ENCODE measurements at regions not wholly inside any gene's neighbourhood (a gene's known extent, or its start where the extent isn't known, plus 50 kb on each side); places are given as distances from the start of the nearest gene placed in this dataset.

GRCh38 chr9:71620331-71620730 lies 148.0 kb downstream of the CEMIP2 start:
- Histone ChIP-seq H3K4me1 (ENCODE audit: control insufficient read depth in 3 of 3, insufficient read depth in 2 of 3, low read depth in 1 of 3, low read length in 2 of 3) (no peaks in the 10 kb centered on the region), H3K27me3 (ENCODE audit: control insufficient read depth in 3 of 3, insufficient read depth in 3 of 3, low read length in 3 of 3) (no peaks in the 10 kb centered on the region)
- WGBS, 3 donors, result 57 to 83% (median 78%) methylated on average over 2 of the region's 2 CpGs

GRCh38 chr9:71619926-71620325 lies 148.4 kb downstream of the CEMIP2 start:
- Histone ChIP-seq H3K36me3 (ENCODE audit: control insufficient read depth in 3 of 3, insufficient read depth in 2 of 3, low read depth in 1 of 3, low read length in 3 of 3) (no peaks in the 10 kb centered on the region), H3K4me1 (ENCODE audit: control insufficient read depth in 3 of 3, insufficient read depth in 2 of 3, low read depth in 1 of 3, low read length in 2 of 3) (no peaks in the 10 kb centered on the region), H3K27ac (ENCODE audit: low read depth in 1 of 3, low read length in 2 of 3) (no peak overlapping the region), H3K27me3 (ENCODE audit: control insufficient read depth in 3 of 3, insufficient read depth in 3 of 3, low read length in 3 of 3) (no peaks in the 10 kb centered on the region), H3K9me3 (ENCODE audit: control insufficient read depth in 2 of 2, insufficient read depth in 1 of 2, low read depth in 1 of 2, low read length in 1 of 2) (peaks cover 0 to 2% of the 10 kb centered on the region in 2 donors), H3K4me3 (ENCODE audit: low read depth in 1 of 3, low read length in 3 of 3) (no peak overlapping the region)
- FAIRE-seq (no peak), DNase-seq (no peak)
- WGBS, 3 donors, result 66 to 83% (median 72%) methylated on average over 2 of the region's 2 CpGs

More at GRCh38 chr9:71620331-71620730, 148.0 kb downstream of the CEMIP2 start:
- FAIRE-seq, result no peak
- DNase-seq, result no peak
- Histone ChIP-seq H3K4me3 (ENCODE audit: low read depth in 1 of 3, low read length in 3 of 3) (no peak overlapping the region), H3K36me3 (ENCODE audit: control insufficient read depth in 3 of 3, insufficient read depth in 2 of 3, low read depth in 1 of 3, low read length in 3 of 3) (no peaks in the 10 kb centered on the region), H3K9me3 (ENCODE audit: control insufficient read depth in 2 of 2, insufficient read depth in 1 of 2, low read depth in 1 of 2, low read length in 1 of 2) (peaks cover 0 to 2% of the 10 kb centered on the region in 2 donors), H3K27ac (ENCODE audit: low read depth in 1 of 3, low read length in 2 of 3) (no peak overlapping the region)

GRCh38 chr9:71614409-71615010 lies 153.8 kb downstream of the CEMIP2 start:
- Histone ChIP-seq H3K27me3 (ENCODE audit: control insufficient read depth in 3 of 3, insufficient read depth in 3 of 3, low read length in 3 of 3) (no peaks in the 10 kb centered on the region), H3K4me3 (ENCODE audit: low read depth in 1 of 3, low read length in 3 of 3) (no peak overlapping the region), H3K9me3 (ENCODE audit: control insufficient read depth in 2 of 2, insufficient read depth in 1 of 2, low read depth in 1 of 2, low read length in 1 of 2) (peaks cover 0 to 2% of the 10 kb centered on the region in 2 donors), H3K4me1 (ENCODE audit: control insufficient read depth in 3 of 3, insufficient read depth in 2 of 3, low read depth in 1 of 3, low read length in 2 of 3) (no peaks in the 10 kb centered on the region), H3K36me3 (ENCODE audit: control insufficient read depth in 3 of 3, insufficient read depth in 2 of 3, low read depth in 1 of 3, low read length in 3 of 3) (no peaks in the 10 kb centered on the region), H3K27ac (ENCODE audit: low read depth in 1 of 3, low read length in 2 of 3) (no peak overlapping the region)
- FAIRE-seq (no peak), DNase-seq (no peak)
- WGBS, 3 donors, result 71 to 83% (median 76%) methylated on average over 3 of the region's 3 CpGs

- Histone ChIP-seq H3K4me1 (ENCODE audit: control insufficient read depth in 3 of 3, insufficient read depth in 2 of 3, low read depth in 1 of 3, low read length in 2 of 3) (no peaks in the 10 kb centered on the region), H3K27ac (ENCODE audit: low read depth in 1 of 3, low read length in 2 of 3) (no peak overlapping the region), H3K9me3 (ENCODE audit: control insufficient read depth in 2 of 2, insufficient read depth in 1 of 2, low read depth in 1 of 2, low read length in 1 of 2) (peaks cover 0 to 2% of the 10 kb centered on the region in 2 donors), H3K4me3 (ENCODE audit: low read depth in 1 of 3, low read length in 3 of 3) (no peak overlapping the region), H3K27me3 (ENCODE audit: control insufficient read depth in 3 of 3, insufficient read depth in 3 of 3, low read length in 3 of 3) (no peaks in the 10 kb centered on the region), H3K36me3 (ENCODE audit: control insufficient read depth in 3 of 3, insufficient read depth in 2 of 3, low read depth in 1 of 3, low read length in 3 of 3) (no peaks in the 10 kb centered on the region)
- 46 to 67% (median 49%) methylated on average over 2 of the region's 2 CpGs for WGBS, 3 donors
- DNase-seq, result peak in 1 of 2 donors; percentile 18
- FAIRE-seq, result no peak
Observed at GRCh38 chr9:71612889-71613288, 155.4 kb downstream of the CEMIP2 start.

GRCh38 chr9:71609448-71609830 lies 158.9 kb downstream of the CEMIP2 start:
- Histone ChIP-seq H3K4me3 (ENCODE audit: low read depth in 1 of 3, low read length in 3 of 3) (no peak overlapping the region), H3K36me3 (ENCODE audit: control insufficient read depth in 3 of 3, insufficient read depth in 2 of 3, low read depth in 1 of 3, low read length in 3 of 3) (no peaks in the 10 kb centered on the region), H3K27me3 (ENCODE audit: control insufficient read depth in 3 of 3, insufficient read depth in 3 of 3, low read length in 3 of 3) (no peaks in the 10 kb centered on the region), H3K9me3 (ENCODE audit: control insufficient read depth in 2 of 2, insufficient read depth in 1 of 2, low read depth in 1 of 2, low read length in 1 of 2) (no peaks in the 10 kb centered on the region), H3K27ac (ENCODE audit: low read depth in 1 of 3, low read length in 2 of 3) (no peak overlapping the region), H3K4me1 (ENCODE audit: control insufficient read depth in 3 of 3, insufficient read depth in 2 of 3, low read depth in 1 of 3, low read length in 2 of 3) (no peaks in the 10 kb centered on the region)
- 93 to 98% (median 95%) methylated on average over 1 of the region's 1 CpG for WGBS, 3 donors
- FAIRE-seq (no peak), DNase-seq (no peak)

GRCh38 chr9:71608825-71609447 lies 159.4 kb downstream of the CEMIP2 start:
- DNase-seq, result no peak
- Histone ChIP-seq H3K27ac (ENCODE audit: low read depth in 1 of 3, low read length in 2 of 3) (no peak overlapping the region), H3K36me3 (ENCODE audit: control insufficient read depth in 3 of 3, insufficient read depth in 2 of 3, low read depth in 1 of 3, low read length in 3 of 3) (no peaks in the 10 kb centered on the region), H3K4me1 (ENCODE audit: control insufficient read depth in 3 of 3, insufficient read depth in 2 of 3, low read depth in 1 of 3, low read length in 2 of 3) (no peaks in the 10 kb centered on the region), H3K27me3 (ENCODE audit: control insufficient read depth in 3 of 3, insufficient read depth in 3 of 3, low read length in 3 of 3) (no peaks in the 10 kb centered on the region), H3K9me3 (ENCODE audit: control insufficient read depth in 2 of 2, insufficient read depth in 1 of 2, low read depth in 1 of 2, low read length in 1 of 2) (no peaks in the 10 kb centered on the region), H3K4me3 (ENCODE audit: low read depth in 1 of 3, low read length in 3 of 3) (no peak overlapping the region)
- WGBS, 3 donors, result 73 to 85% (median 84%) methylated on average over 4 of the region's 4 CpGs
- no peak for FAIRE-seq

- Histone ChIP-seq H3K9me3 (ENCODE audit: control insufficient read depth in 2 of 2, insufficient read depth in 1 of 2, low read depth in 1 of 2, low read length in 1 of 2) (no peaks in the 10 kb centered on the region), H3K27me3 (ENCODE audit: control insufficient read depth in 3 of 3, insufficient read depth in 3 of 3, low read length in 3 of 3) (no peaks in the 10 kb centered on the region), H3K4me1 (ENCODE audit: control insufficient read depth in 3 of 3, insufficient read depth in 2 of 3, low read depth in 1 of 3, low read length in 2 of 3) (no peaks in the 10 kb centered on the region), H3K4me3 (ENCODE audit: low read depth in 1 of 3, low read length in 3 of 3) (no peak overlapping the region), H3K27ac (ENCODE audit: low read depth in 1 of 3, low read length in 2 of 3) (no peak overlapping the region), H3K36me3 (ENCODE audit: control insufficient read depth in 3 of 3, insufficient read depth in 2 of 3, low read depth in 1 of 3, low read length in 3 of 3) (no peaks in the 10 kb centered on the region)
- 84 to 88% (median 86%) methylated on average over 4 of the region's 4 CpGs for WGBS, 3 donors
- FAIRE-seq (no peak), DNase-seq (no peak)
Observed at GRCh38 chr9:71608021-71608420, 160.3 kb downstream of the CEMIP2 start.

- Histone ChIP-seq H3K9me3 (ENCODE audit: control insufficient read depth in 2 of 2, insufficient read depth in 1 of 2, low read depth in 1 of 2, low read length in 1 of 2) (no peaks in the 10 kb centered on the region), H3K4me3 (ENCODE audit: low read depth in 1 of 3, low read length in 3 of 3) (no peak overlapping the region), H3K4me1 (ENCODE audit: control insufficient read depth in 3 of 3, insufficient read depth in 2 of 3, low read depth in 1 of 3, low read length in 2 of 3) (no peaks in the 10 kb centered on the region), H3K36me3 (ENCODE audit: control insufficient read depth in 3 of 3, insufficient read depth in 2 of 3, low read depth in 1 of 3, low read length in 3 of 3) (no peaks in the 10 kb centered on the region), H3K27ac (ENCODE audit: low read depth in 1 of 3, low read length in 2 of 3) (no peak overlapping the region), H3K27me3 (ENCODE audit: control insufficient read depth in 3 of 3, insufficient read depth in 3 of 3, low read length in 3 of 3) (no peaks in the 10 kb centered on the region)
- DNase-seq (no peak), FAIRE-seq (no peak)
- WGBS, 3 donors, result 77 to 94% (median 78%) methylated on average over 5 of the region's 5 CpGs
Observed at GRCh38 chr9:71607461-71607881, 160.8 kb downstream of the CEMIP2 start.
